A673 (cell line): ENCODE measurements at regions not wholly inside any gene's neighbourhood (a gene's known extent, or its start where the extent isn't known, plus 50 kb on each side); places are given as distances from the start of the nearest gene placed in this dataset.

Experiments used
- BruUV-seq: library from RNA; stranded (reverse); fragments of 400-500 nt; replicated peaks from 2 replicates; lab custom pipeline; 2021; lab: Mats Ljungman, UMichigan
- CTCF ChIA-PET: fragments of 300-600 bp; sonication (Branson Sonifier 250); formaldehyde crosslinking; loops from one replicate; lab custom pipeline; 2022; ENCODE audit warnings: antibody characterized with exemption; lab: Charles Lee
- POLR2A ChIA-PET: fragments of 300-600 bp; sonication (Branson Sonifier 250); formaldehyde crosslinking; loops from one replicate; lab custom pipeline; 2022; ENCODE audit warnings: antibody characterized with exemption; ENCODE audit not compliant: low non-redundant PET; lab: Charles Lee
- DNase-seq: peaks from one replicate; pipeline ENCODE4 v3.0.0-alpha.2; 2015; ENCODE audit warnings: low spot score
- H3K27ac ChIP-seq: fragments of 200-600 bp; sonication (generic); 2 replicates; pipeline ENCODE4 v1.5.1; 2016; ENCODE audit warnings: mixed run types, low read depth, mild to moderate bottlenecking, mixed read lengths, antibody characterized with exemption, low read length; ENCODE audit not compliant: poor library complexity, severe bottlenecking
- H3K27me3 ChIP-seq: fragments of 200-600 bp; sonication (generic); replicated peaks from 2 replicates; pipeline ENCODE4 v1.6.1; 2017; ENCODE audit warnings: mixed run types, low read depth, mild to moderate bottlenecking, mixed read lengths, antibody characterized with exemption, low read length; ENCODE audit not compliant: insufficient read depth, poor library complexity
- H3K36me3 ChIP-seq: fragments of 200-600 bp; sonication (generic); 2 replicates; pipeline ENCODE4 v1.6.1; 2016; ENCODE audit warnings: mixed run types, mild to moderate bottlenecking, mixed read lengths, antibody characterized with exemption, low read length; ENCODE audit not compliant: insufficient read depth, poor library complexity, severe bottlenecking
- H3K4me1 ChIP-seq: fragments of 200-600 bp; sonication (generic); 2 replicates; pipeline ENCODE4 v1.6.1; 2017; ENCODE audit warnings: mixed run types, mild to moderate bottlenecking, mixed read lengths, antibody characterized with exemption, low read length; ENCODE audit not compliant: insufficient read depth, poor library complexity, severe bottlenecking
- H3K4me3 ChIP-seq: fragments of 200-600 bp; sonication (generic); 2 replicates; pipeline ENCODE4 v1.5.1; 2016; ENCODE audit warnings: low read depth, mixed run types, mild to moderate bottlenecking, mixed read lengths, low read length; ENCODE audit not compliant: poor library complexity, severe bottlenecking
- H3K9me3 ChIP-seq: fragments of 200-600 bp; sonication (generic); 2 replicates; pipeline ENCODE4 v1.6.1; 2016; ENCODE audit warnings: mixed run types, low read depth, mild to moderate bottlenecking, mixed read lengths, antibody characterized with exemption, low read length; ENCODE audit not compliant: poor library complexity, severe bottlenecking
- CTCF ChIP-seq: fragments of 300-800, 200-600 bp; sonication (generic); conservative IDR thresholded peaks from 2 replicates; pipeline ENCODE4 v1.5.1; 2017; ENCODE audit warnings: low read depth, mild to moderate bottlenecking, antibody characterized with exemption, low read length, moderate library complexity, mixed read lengths
- EZH2 ChIP-seq: fragments of 200-600 bp; sonication (generic); IDR thresholded peaks from 2 replicates; pipeline ENCODE4 v1.6.1; 2017; ENCODE audit warnings: borderline replicate concordance, low read depth, mild to moderate bottlenecking, mixed read lengths, antibody characterized with exemption, low read length; ENCODE audit not compliant: poor library complexity, severe bottlenecking
- intact Hi-C: fragments of 100-400 bp; cut with micrococcal nuclease; formaldehyde crosslinking; loops from one replicate; pipeline ENCODE4 v1.10.0; 2022; ENCODE audit not compliant: unreplicated experiment

DNA sequence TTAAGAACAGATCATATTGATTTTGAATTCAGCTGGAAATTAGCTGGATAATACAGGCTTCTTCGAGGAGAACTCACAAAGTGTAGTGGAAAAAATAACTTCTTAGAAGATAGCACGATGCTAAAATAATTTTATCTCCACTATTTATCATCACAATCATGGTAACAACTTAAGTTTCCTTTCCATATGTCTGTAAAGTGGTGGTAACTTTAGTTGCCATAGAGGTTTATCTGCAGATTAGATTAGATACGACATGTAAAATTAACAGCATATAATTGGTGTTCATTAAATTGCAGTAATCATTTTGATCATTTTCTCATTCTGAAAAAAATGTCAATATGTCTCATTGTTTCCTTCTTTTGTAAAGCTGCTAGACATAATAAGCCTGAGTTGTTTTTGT, 921.5 kb downstream of the KCNT2 start:
- no peak for TF ChIP-seq CTCF
- Histone ChIP-seq H3K27ac (no peak overlapping the region), H3K36me3 (no peaks in the 10 kb centered on the region), H3K4me3 (no peak overlapping the region), H3K27me3 (no peaks in the 10 kb centered on the region), H3K4me1 (no peaks in the 10 kb centered on the region), H3K9me3 (no peaks in the 10 kb centered on the region)
- ChIA-PET CTCF (no interaction called here), POLR2A (no interaction called here)
- DNase-seq, result no peak
- intact Hi-C loops, result no loop called here
- no TSS peak for BruUV-seq

DNA sequence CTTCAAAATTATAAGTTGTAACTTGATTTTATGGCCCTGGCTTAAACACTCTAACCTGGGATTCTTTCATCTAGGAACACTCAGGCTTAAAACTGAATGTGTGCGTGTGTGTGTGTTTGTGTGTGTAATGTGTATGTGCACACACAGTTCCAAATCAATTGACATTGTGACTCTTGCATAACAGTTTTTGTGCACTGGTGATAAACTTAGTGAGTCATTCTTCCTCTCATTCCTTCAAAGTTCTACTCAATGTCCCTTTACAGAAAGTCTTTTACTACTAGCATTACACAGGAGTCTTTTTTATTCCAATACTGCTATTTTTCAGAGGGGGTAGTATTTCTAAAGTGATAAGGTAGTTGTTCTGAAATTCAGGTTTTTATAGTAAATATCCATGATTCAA, 943.6 kb downstream of the KCNT2 start:
- no peaks in the 10 kb centered on the region for H3K9me3 ChIP-seq
- ChIA-PET POLR2A (no interaction called here), CTCF (no interaction called here)
- no TSS peak for BruUV-seq
- H3K4me1 ChIP-seq, result no peaks in the 10 kb centered on the region
- no peak overlapping the region for H3K27ac ChIP-seq
- no peak for TF ChIP-seq EZH2
- TF ChIP-seq CTCF, result no peak
- no peak for DNase-seq
- no peak overlapping the region for H3K4me3 ChIP-seq
- intact Hi-C loops, result no loop called here
- H3K36me3 ChIP-seq, result no peaks in the 10 kb centered on the region
- no peaks in the 10 kb centered on the region for H3K27me3 ChIP-seq

GRCh38 chr1:195663549-195664280, 944.5 kb downstream of the KCNT2 start:
- no peak for DNase-seq
- ChIA-PET CTCF (no interaction called here), POLR2A (no interaction called here)
- no peak for TF ChIP-seq EZH2
- TF ChIP-seq CTCF, result no peak
- Histone ChIP-seq H3K4me1 (no peaks in the 10 kb centered on the region), H3K27me3 (no peaks in the 10 kb centered on the region), H3K27ac (no peak overlapping the region), H3K36me3 (no peaks in the 10 kb centered on the region), H3K9me3 (no peaks in the 10 kb centered on the region), H3K4me3 (no peak overlapping the region)
- BruUV-seq, result no TSS peak
- intact Hi-C loops, result no loop called here
